Right lobe of liver (tissue), 4 donors: ENCODE measurements at regions not wholly inside any gene's neighbourhood (a gene's known extent, or its start where the extent isn't known, plus 50 kb on each side); places are given as distances from the start of the nearest gene placed in this dataset.

Experiments
- CTCF ChIP-seq, 4 donors: fragments of 200-600 bp in 3 of 4; fragments of 450-650 bp in 1 of 4; IDR thresholded peaks; one replicate each; pipeline versions ENCODE4 v1.5.1 to v1.8.0; 2016 to 2022; ENCODE audit warnings: antibody characterized with exemption in 4 of 4, mild to moderate bottlenecking in 2 of 4
- POLR2A ChIP-seq: fragments of 450-650 bp; IDR thresholded peaks from one replicate; pipeline ENCODE4 v1.6.1; 2017; ENCODE audit warnings: antibody characterized with exemption, mild to moderate bottlenecking
- donor health status: DM: no; HTN: no; CAD: no.
- donor health status: DM: no; HTN: no; CAD: no.
- donor health status: DM: no; HTN: yes; CAD: no.

DNA sequence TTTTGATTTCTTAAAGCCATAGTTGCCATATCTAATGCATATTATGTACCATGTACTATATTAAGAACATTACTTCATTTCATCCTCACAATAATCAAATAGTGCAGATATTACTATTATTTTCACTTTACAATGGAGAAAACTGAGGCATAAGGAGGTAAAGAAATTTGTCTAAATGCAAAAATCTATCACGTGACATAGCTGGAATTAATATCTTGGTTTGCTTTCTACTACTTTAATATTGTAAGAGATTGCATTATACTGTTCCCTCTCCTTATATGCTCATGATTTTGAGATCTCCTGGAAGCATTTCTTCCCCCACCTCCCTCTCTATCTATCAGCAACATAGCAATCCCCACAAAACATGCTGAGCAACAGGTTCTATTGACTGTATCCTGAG lies 330.8 kb upstream of the SPTLC3 start:
- no peak for TF ChIP-seq CTCF (IDR thresholded peaks at IDR 0.05)
- TF ChIP-seq POLR2A: no peak
